H1 (cell line): ENCODE measurements at regions not wholly inside any gene's neighbourhood (a gene's known extent, or its start where the extent isn't known, plus 50 kb on each side); places are given as distances from the start of the nearest gene placed in this dataset.

Experiments used
- CTCF ChIA-PET: fragments of 300-600 bp; sonication (Branson Sonifier 250); formaldehyde crosslinking; loops from one replicate; lab custom pipeline; 2021; ENCODE audit not compliant: partially characterized antibody; lab: Charles Lee
- POLR2A ChIA-PET: fragments of 300-600 bp; sonication (Branson Sonifier 250); formaldehyde crosslinking; loops from one replicate; lab custom pipeline; 2021; ENCODE audit warnings: inconsistent platforms; ENCODE audit not compliant: partially characterized antibody; lab: Charles Lee
- DNase-seq, 2 experiments: peaks; one replicate each; pipeline versions ENCODE4 v3.0.0 to v3.0.0-alpha.2; 2010 to 2022; ENCODE audit warnings: low spot score in 2 of 2, low read depth in 1 of 2, mixed read lengths in 1 of 2
- FAIRE-seq: peaks from 2 replicates; lab custom pipeline; 2011; peaks lifted over from hg19 to GRCh38; lab: Jason Lieb, UNC
- H2AFZ ChIP-seq: 2 replicates; pipeline ENCODE4 v1.8.1; 2012; ENCODE audit warnings: low read length, inconsistent platforms
- H2AK5ac ChIP-seq: 2 replicates; pipeline ENCODE4 v1.6.1; 2013; ENCODE audit warnings: low read depth, low read length
- H2BK120ac ChIP-seq: replicated peaks from 2 replicates; pipeline ENCODE3; 2013; ENCODE audit warnings: low read depth, low read length, inconsistent platforms
- H2BK12ac ChIP-seq: 2 replicates; pipeline ENCODE4 v1.6.1; 2013; ENCODE audit warnings: low read depth, low read length
- H2BK15ac ChIP-seq: 2 replicates; pipeline ENCODE4 v1.6.1; 2013; ENCODE audit warnings: low read length
- H2BK20ac ChIP-seq: 2 replicates; pipeline ENCODE4 v1.6.1; 2013; ENCODE audit warnings: low read length
- H2BK5ac ChIP-seq: 2 replicates; pipeline ENCODE4 v1.6.1; 2013; ENCODE audit warnings: low read depth, low read length
- H3K14ac ChIP-seq: 2 replicates; pipeline ENCODE4 v1.6.1; 2013; ENCODE audit warnings: inconsistent platforms; ENCODE audit not compliant: insufficient read length
- H3K18ac ChIP-seq: 2 replicates; pipeline ENCODE4 v1.6.1; 2013; ENCODE audit warnings: low read length; ENCODE audit errors: extremely low read depth
- H3K23ac ChIP-seq: 2 replicates; pipeline ENCODE4 v1.6.1; 2013; ENCODE audit warnings: inconsistent platforms; ENCODE audit not compliant: insufficient read length
- H3K23me2 ChIP-seq: 2 replicates; pipeline ENCODE4 v1.6.1; 2013; ENCODE audit warnings: low read depth, low read length
- H3K27ac ChIP-seq: 2 replicates; pipeline ENCODE4 v1.6.1; 2011; ENCODE audit warnings: low read depth, low read length, inconsistent platforms
- H3K27me3 ChIP-seq, 4 experiments: replicated peaks in 1 of 4; 1 replicate in 1 of 4; 2 replicates in 3 of 4; pipeline versions ENCODE4 v1.6.1 to v1.8.1; 2011 to 2013; ENCODE audit warnings: low read length in 3 of 4, mild to moderate bottlenecking in 3 of 4, inconsistent platforms in 2 of 4, mixed read lengths in 2 of 4, moderate library complexity in 1 of 4; ENCODE audit not compliant: control insufficient read depth in 3 of 4, insufficient read depth in 3 of 4; ENCODE audit errors: extremely low read depth in 1 of 4
- H3K36me3 ChIP-seq, 4 experiments: 2 replicates each; pipeline versions ENCODE4 v1.6.1 to v1.8.1; 2011 to 2013; ENCODE audit warnings: mild to moderate bottlenecking in 4 of 4, low read length in 3 of 4, moderate library complexity in 2 of 4, control low read depth in 1 of 4, inconsistent platforms in 1 of 4; ENCODE audit not compliant: insufficient read depth in 4 of 4, control insufficient read depth in 2 of 4
- H3K4ac ChIP-seq: replicated peaks from 2 replicates; pipeline ENCODE3; 2013; ENCODE audit warnings: low read length, low read depth, mixed read lengths, inconsistent platforms; ENCODE audit not compliant: insufficient read length
- H3K4me1 ChIP-seq, 4 experiments: replicated peaks in 1 of 4; 1 replicate in 1 of 4; 2 replicates in 3 of 4; pipeline versions ENCODE4 v1.6.1 to v1.8.1; 2011 to 2013; ENCODE audit warnings: low read length in 3 of 4, inconsistent platforms in 2 of 4, mixed read lengths in 1 of 4; ENCODE audit not compliant: insufficient read depth in 4 of 4, control insufficient read depth in 3 of 4
- H3K4me2 ChIP-seq, 2 experiments: 2 replicates each; pipeline versions ENCODE4 v1.6.1 to v1.8.1; 2011 to 2013; ENCODE audit warnings: low read depth in 2 of 2, low read length in 2 of 2, control low read depth in 1 of 2, inconsistent platforms in 1 of 2, mild to moderate bottlenecking in 1 of 2; ENCODE audit not compliant: insufficient read depth in 1 of 2
- H3K4me3 ChIP-seq, 4 experiments: fragments of 200-600, 300-600 bp in 1 of 4; sonication (generic), shearing (Covaris generic), sonication (Bioruptor Twin) in 1 of 4; 2 replicates each; pipeline versions ENCODE4 v1.5.1 to v1.8.1; 2011 to 2016; ENCODE audit warnings: low read length in 4 of 4, low read depth in 3 of 4, control low read depth in 2 of 4, inconsistent platforms in 2 of 4, mild to moderate bottlenecking in 2 of 4, mixed read lengths in 1 of 4, moderate library complexity in 1 of 4; ENCODE audit not compliant: insufficient read depth in 2 of 4; ENCODE audit errors: extremely low read depth in 1 of 4
- H3K56ac ChIP-seq: replicated peaks from 2 replicates; pipeline ENCODE3; 2013; ENCODE audit warnings: low read depth, mild to moderate bottlenecking, mixed read lengths, low read length, inconsistent platforms; ENCODE audit not compliant: insufficient read length
- H3K79me1 ChIP-seq: 2 replicates; pipeline ENCODE4 v1.6.1; 2013; ENCODE audit warnings: low read depth, low read length, control low read depth
- H3K79me2 ChIP-seq, 2 experiments: 2 replicates each; pipeline versions ENCODE4 v1.6.1 to v1.8.1; 2012 to 2013; ENCODE audit warnings: low read length in 2 of 2, mild to moderate bottlenecking in 2 of 2, inconsistent platforms in 1 of 2; ENCODE audit not compliant: insufficient read depth in 2 of 2, control insufficient read depth in 1 of 2
- H3K9ac ChIP-seq, 4 experiments: replicated peaks in 1 of 4; 1 replicate in 1 of 4; 2 replicates in 3 of 4; pipeline versions ENCODE4 v1.6.1 to v1.8.1; 2011 to 2013; ENCODE audit warnings: low read depth in 3 of 4, low read length in 3 of 4, control low read depth in 2 of 4, mild to moderate bottlenecking in 2 of 4, moderate library complexity in 2 of 4, inconsistent platforms in 1 of 4; ENCODE audit errors: extremely low read depth in 1 of 4
- H3K9me3 ChIP-seq, 2 experiments: 2 replicates each; pipeline versions ENCODE4 v1.6.1 to v1.8.1; 2012 to 2013; ENCODE audit warnings: mild to moderate bottlenecking in 2 of 2, moderate library complexity in 2 of 2, control low read depth in 1 of 2, inconsistent platforms in 1 of 2, low read depth in 1 of 2, low read length in 1 of 2, mixed read lengths in 1 of 2; ENCODE audit not compliant: insufficient read depth in 2 of 2
- H4K20me1 ChIP-seq, 2 experiments: replicated peaks in 1 of 2; 2 replicates each; pipeline versions ENCODE3 to v1.8.1; 2011 to 2013; ENCODE audit warnings: inconsistent platforms in 2 of 2, low read length in 2 of 2, mild to moderate bottlenecking in 1 of 2; ENCODE audit not compliant: insufficient read depth in 2 of 2, control insufficient read depth in 1 of 2
- H4K5ac ChIP-seq: 2 replicates; pipeline ENCODE4 v1.6.1; 2013; ENCODE audit warnings: low read length, low read depth, mixed read lengths, inconsistent platforms; ENCODE audit not compliant: insufficient read length
- H4K8ac ChIP-seq: 2 replicates; pipeline ENCODE4 v1.8.0; 2013; ENCODE audit warnings: mild to moderate bottlenecking, moderate library complexity, low read length, inconsistent platforms; ENCODE audit not compliant: insufficient read depth; ENCODE audit errors: extremely low read depth
- H4K91ac ChIP-seq: replicated peaks from 2 replicates; pipeline ENCODE3; 2013; ENCODE audit warnings: low read length, mixed read lengths, inconsistent platforms; ENCODE audit not compliant: insufficient read length
- BRCA1 ChIP-seq: IDR thresholded peaks from 2 replicates; pipeline ENCODE4 v1.6.1; 2012; ENCODE audit warnings: low read depth, low read length, improper control_type of control experiment
- EP300 ChIP-seq, 2 experiments: IDR thresholded peaks; 1 replicate in 1 of 2; 2 replicates in 1 of 2; pipeline ENCODE4 v1.6.1; 2011 to 2012; ENCODE audit warnings: low read depth in 2 of 2, low read length in 2 of 2, mild to moderate bottlenecking in 2 of 2, borderline replicate concordance in 1 of 2, inconsistent platforms in 1 of 2, moderate library complexity in 1 of 2
- HDAC2 ChIP-seq, 2 experiments: fragments of 300-600 bp in 1 of 2; sonication (generic) in 1 of 2; IDR thresholded peaks; 2 replicates each; pipeline ENCODE4 v1.6.1; 2011 to 2012; ENCODE audit warnings: low read depth in 2 of 2, low read length in 2 of 2, mild to moderate bottlenecking in 2 of 2, moderate library complexity in 2 of 2, borderline replicate concordance in 1 of 2, inconsistent platforms in 1 of 2
- KDM1A ChIP-seq: fragments of 200-600, 300-600 bp; sonication (generic); IDR thresholded peaks from 2 replicates; pipeline ENCODE4 v1.7.1; 2016; ENCODE audit warnings: mild to moderate bottlenecking, low read length, borderline replicate concordance
- NANOG ChIP-seq: IDR thresholded peaks from 2 replicates; pipeline ENCODE4 v1.6.1; 2011; ENCODE audit warnings: low read length, low read depth, mild to moderate bottlenecking, inconsistent platforms; ENCODE audit not compliant: insufficient read depth, poor library complexity, severe bottlenecking
- NRF1 ChIP-seq: IDR thresholded peaks from 2 replicates; pipeline ENCODE4 v1.6.1; 2011; ENCODE audit warnings: mild to moderate bottlenecking, low read depth, low read length, improper control_type of control experiment
- POU5F1 ChIP-seq: IDR thresholded peaks from 2 replicates; pipeline ENCODE4 v1.6.1; 2011; ENCODE audit warnings: low read depth, mild to moderate bottlenecking, low read length, moderate library complexity
- SAP30 ChIP-seq: fragments of 300-600 bp; sonication (generic); IDR thresholded peaks from 2 replicates; pipeline ENCODE4 v1.7.1; 2012; ENCODE audit warnings: low read length, moderate library complexity, mild to moderate bottlenecking, inconsistent platforms; ENCODE audit not compliant: insufficient read depth, insufficient replicate concordance
- SIRT6 ChIP-seq: IDR thresholded peaks from one replicate; pipeline ENCODE4 v1.7.1; 2012; ENCODE audit warnings: low read length, inconsistent platforms
- SUZ12 ChIP-seq: fragments of 200-600 bp; sonication (generic); IDR thresholded peaks from 2 replicates; pipeline ENCODE4 v1.6.1; 2012; ENCODE audit warnings: mild to moderate bottlenecking, inconsistent platforms, low read length, moderate library complexity, mixed read lengths
- TAF7 ChIP-seq: optimal IDR thresholded peaks from 2 replicates; pipeline ENCODE3; 2011; ENCODE audit warnings: low read depth, mild to moderate bottlenecking, inconsistent platforms, low read length, moderate library complexity, borderline replicate concordance
- TCF12 ChIP-seq: IDR thresholded peaks from 2 replicates; pipeline ENCODE4 v1.6.1; 2011; ENCODE audit warnings: low read depth, mild to moderate bottlenecking, low read length
- TF ChIP-seq, protein P1 (sequence below), 3 experiments: IDR thresholded peaks; 1 replicate in 2 of 3; 2 replicates in 1 of 3; pipeline versions ENCODE4 v1.5.1 to v1.6.1; 2011; ENCODE audit warnings: low read length in 3 of 3, mild to moderate bottlenecking in 3 of 3, inconsistent platforms in 2 of 3, low read depth in 1 of 3, moderate library complexity in 1 of 3; ENCODE audit not compliant: insufficient read depth in 1 of 3; ENCODE audit errors: control extremely low read depth in 1 of 3

GRCh38 chr11:23063276-23063675, 203.0 kb upstream of the CCDC179 start:
- H4K5ac ChIP-seq, result no peak overlapping the region
- POLR2A ChIA-PET, result no interaction called here
- TF ChIP-seq SAP30 (no peak), NANOG (no peak), SIRT6 (no peak), TAF7 (no peak), KDM1A (no peak), EP300 (IDR thresholded peaks at IDR 0.05; ENCODE audit: borderline replicate concordance in 1 of 2, low read depth in 2 of 2, low read length in 2 of 2) (no peak), HDAC2 (IDR thresholded peaks at IDR 0.05; ENCODE audit: borderline replicate concordance in 1 of 2, low read depth in 2 of 2, low read length in 2 of 2) (no peak), SUZ12 (no peak), POU5F1 (no peak), BRCA1 (no peak), NRF1 (no peak), TCF12 (no peak)
- TF ChIP-seq, protein P1, sequence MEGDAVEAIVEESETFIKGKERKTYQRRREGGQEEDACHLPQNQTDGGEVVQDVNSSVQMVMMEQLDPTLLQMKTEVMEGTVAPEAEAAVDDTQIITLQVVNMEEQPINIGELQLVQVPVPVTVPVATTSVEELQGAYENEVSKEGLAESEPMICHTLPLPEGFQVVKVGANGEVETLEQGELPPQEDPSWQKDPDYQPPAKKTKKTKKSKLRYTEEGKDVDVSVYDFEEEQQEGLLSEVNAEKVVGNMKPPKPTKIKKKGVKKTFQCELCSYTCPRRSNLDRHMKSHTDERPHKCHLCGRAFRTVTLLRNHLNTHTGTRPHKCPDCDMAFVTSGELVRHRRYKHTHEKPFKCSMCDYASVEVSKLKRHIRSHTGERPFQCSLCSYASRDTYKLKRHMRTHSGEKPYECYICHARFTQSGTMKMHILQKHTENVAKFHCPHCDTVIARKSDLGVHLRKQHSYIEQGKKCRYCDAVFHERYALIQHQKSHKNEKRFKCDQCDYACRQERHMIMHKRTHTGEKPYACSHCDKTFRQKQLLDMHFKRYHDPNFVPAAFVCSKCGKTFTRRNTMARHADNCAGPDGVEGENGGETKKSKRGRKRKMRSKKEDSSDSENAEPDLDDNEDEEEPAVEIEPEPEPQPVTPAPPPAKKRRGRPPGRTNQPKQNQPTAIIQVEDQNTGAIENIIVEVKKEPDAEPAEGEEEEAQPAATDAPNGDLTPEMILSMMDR (IDR thresholded peaks at IDR 0.05; ENCODE audit: control extremely low read depth in 1 of 3, insufficient read depth in 1 of 3, low read depth in 1 of 3, low read length in 3 of 3), result no peak

More at GRCh38 chr11:23063276-23063675, 203.0 kb upstream of the CCDC179 start:
- H3K14ac ChIP-seq, result no peak overlapping the region
- H4K20me1 ChIP-seq, result no peaks in the 10 kb centered on the region
- no peaks in the 10 kb centered on the region for H3K36me3 ChIP-seq
- H2BK5ac ChIP-seq, result no peak overlapping the region
- H2BK12ac ChIP-seq, result no peak overlapping the region
- no peaks in the 10 kb centered on the region for H3K9me3 ChIP-seq
- no peak overlapping the region for H4K8ac ChIP-seq
- CTCF ChIA-PET, result interaction anchor here (1.3 kb wide), 2 partner anchors 10 to 50 kb away, joined by 3 to 4 read pairs; no protein-coding TSS in a partner anchor
- no peaks in the 10 kb centered on the region for H3K27me3 ChIP-seq
- no peak overlapping the region for H3K4me3 ChIP-seq
- no peaks in the 10 kb centered on the region for H3K79me2 ChIP-seq
- no peak overlapping the region for H3K9ac ChIP-seq
- H2AK5ac ChIP-seq, result no peak overlapping the region
- FAIRE-seq (no peak), DNase-seq (no peak)
- no peaks in the 10 kb centered on the region for H3K79me1 ChIP-seq
- H3K4me1 ChIP-seq, result no peaks in the 10 kb centered on the region
- H3K4me2 ChIP-seq, result no peak overlapping the region
- no peak overlapping the region for H3K27ac ChIP-seq
- H3K23ac ChIP-seq, result no peak overlapping the region
- H2BK20ac ChIP-seq, result no peak overlapping the region
- no peak overlapping the region for H3K18ac ChIP-seq
- H3K4ac ChIP-seq, result no peak overlapping the region
- H2AFZ ChIP-seq, result no peak overlapping the region
- H2BK120ac ChIP-seq, result no peak overlapping the region
- H3K23me2 ChIP-seq, result no peaks in the 10 kb centered on the region
- no peak overlapping the region for H2BK15ac ChIP-seq
- no peak overlapping the region for H4K91ac ChIP-seq
- H3K56ac ChIP-seq, result no peak overlapping the region
